Stimulated activated CD4-positive, alpha-beta T cell treated with anti-CD3 and anti-CD28 coated beads, Interleukin-4, amount 100 ng/mL, for 48 hours (primary cell): ENCODE measurements at regions not wholly inside any gene's neighbourhood (a gene's known extent, or its start where the extent isn't known, plus 50 kb on each side); places are given as distances from the start of the nearest gene placed in this dataset.

Experiments used
- DNase-seq, 2 donors: peaks; one replicate each; pipeline ENCODE4 v3.0.0-alpha.2; 2020; ENCODE audit warnings: low read depth in 2 of 2

DNA sequence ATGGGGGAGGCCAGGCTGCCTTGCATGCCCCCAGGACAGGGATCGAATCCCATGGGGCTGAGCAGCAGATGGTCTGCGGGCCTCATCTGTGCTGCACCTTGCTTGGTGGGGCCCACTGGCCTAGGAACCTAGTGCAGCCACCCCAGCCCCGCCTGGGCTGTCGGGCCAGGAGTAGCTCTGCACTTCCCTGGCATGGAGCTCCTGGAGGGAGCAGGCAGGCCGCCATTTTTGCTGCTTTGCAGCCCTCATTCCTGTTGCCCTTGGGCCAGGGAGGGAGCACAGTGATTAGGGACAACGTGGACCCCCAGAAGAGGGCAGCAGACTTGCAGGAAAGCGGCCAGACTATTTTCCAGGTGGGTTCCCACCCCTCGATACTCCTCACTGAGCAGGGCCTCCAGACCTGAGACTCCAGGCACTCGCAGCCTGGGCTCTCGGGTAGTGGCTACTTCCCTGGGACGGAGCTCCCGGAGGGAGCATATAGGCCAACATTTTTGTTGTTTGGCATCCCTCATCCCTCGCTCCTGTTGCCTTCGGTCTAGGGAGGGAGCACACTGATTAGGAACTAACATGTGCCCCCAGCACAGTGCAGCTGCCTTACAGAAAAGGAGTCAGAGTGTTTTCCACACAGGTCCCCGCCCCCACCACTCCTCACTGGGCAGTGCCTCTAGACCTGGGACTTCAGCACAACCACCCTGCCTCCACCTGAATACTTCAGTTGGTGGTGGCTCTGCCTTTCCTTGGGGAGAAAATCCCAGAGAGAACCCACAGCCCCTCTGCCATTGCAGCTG, 99.5 kb downstream of the MAIP1 start:
- DNase-seq = no peak

DNA sequence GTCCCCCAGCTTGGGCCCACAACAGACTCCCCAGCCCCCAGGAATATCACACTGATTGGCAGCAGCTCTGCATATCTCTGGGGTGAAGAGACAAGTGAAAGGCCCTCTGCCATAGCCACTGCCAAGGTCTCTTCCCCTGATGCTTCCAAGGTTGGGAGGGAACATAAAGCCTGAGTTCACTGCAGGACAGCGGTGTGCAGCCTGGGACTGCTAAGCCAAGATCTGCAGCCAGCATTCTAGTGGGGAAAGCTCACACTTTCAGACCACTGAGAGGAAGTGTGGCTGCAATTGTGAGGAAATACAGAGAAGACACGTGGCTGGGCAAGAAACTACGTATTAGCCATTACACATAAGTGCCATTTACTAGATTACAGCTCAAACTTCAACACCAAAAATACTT, 100.7 kb downstream of the MAIP1 start:
- no peak for DNase-seq

DNA sequence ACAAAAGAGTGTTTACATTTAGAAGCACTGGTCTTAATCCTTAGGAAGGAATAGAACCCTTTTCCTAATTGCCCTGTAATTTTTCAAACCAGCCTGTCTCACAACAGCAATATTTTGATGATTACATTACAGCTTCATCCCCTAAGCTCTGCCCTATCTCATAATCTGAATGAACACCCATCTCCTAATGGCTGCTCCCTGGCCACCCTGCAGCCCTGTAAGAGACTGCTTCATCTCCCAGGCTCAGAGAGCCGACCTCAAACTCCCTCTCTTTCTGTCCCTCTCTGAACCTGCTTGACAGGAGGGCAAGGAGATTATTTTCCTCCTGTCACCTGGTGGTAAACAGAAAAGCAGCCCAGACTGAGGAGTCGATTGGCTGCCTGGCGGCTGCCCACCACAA, 107.8 kb downstream of the MAIP1 start:
- DNase-seq = no peak

DNA sequence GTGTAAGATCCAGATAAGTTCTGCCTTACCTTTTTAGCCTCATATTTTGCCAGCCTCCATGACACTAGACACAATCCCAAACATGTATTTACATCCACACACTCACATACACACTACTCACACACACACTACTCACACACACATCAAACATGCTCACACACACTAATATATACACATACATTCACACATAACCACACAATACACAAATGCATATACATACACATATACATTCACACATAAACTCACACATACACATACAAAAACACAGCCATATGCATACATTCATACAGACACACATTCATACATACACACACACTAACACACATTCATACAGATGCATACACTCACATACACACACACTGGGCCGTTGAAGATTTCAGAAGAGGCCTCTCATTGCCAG, 109.5 kb downstream of the MAIP1 start:
- no peak for DNase-seq

DNA sequence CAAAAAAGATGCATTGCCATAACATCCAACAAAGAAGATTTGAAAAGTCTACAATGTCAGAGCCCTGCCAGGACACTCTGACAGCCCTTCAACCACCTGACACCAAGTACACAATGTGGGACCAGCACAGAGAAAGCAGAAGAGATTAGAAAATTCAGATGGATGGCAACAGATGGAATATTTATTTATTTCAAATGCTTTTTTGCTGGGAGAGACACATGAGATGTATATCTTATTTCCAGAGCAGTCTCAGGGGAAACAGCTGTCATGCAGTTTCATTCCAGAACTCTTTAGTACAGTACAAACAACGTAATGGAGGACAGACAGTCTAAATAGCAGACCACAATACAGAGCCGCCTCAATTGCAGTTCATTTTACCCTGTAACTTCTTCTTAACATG, 110.1 kb downstream of the MAIP1 start:
- DNase-seq = no peak

DNA sequence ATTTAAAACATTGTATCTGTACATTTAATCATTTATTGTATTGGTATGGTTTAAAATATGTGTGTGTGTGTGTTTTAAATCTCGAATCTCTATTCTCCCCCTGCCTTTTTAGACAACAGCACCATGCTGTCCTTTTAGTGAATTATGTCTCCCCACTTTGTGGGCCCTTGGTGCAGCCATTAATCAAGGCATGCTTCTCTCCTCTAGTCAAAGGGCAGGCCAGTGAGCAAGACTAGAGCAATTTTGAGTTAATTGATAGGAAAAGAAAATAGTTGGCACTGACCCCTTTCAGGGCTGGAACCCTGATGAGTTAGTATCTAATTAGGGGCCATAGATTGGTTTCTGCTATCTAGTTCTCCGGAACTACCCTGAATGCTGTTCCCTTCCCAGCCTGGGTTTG, 111.0 kb downstream of the MAIP1 start:
- no peak for DNase-seq

DNA sequence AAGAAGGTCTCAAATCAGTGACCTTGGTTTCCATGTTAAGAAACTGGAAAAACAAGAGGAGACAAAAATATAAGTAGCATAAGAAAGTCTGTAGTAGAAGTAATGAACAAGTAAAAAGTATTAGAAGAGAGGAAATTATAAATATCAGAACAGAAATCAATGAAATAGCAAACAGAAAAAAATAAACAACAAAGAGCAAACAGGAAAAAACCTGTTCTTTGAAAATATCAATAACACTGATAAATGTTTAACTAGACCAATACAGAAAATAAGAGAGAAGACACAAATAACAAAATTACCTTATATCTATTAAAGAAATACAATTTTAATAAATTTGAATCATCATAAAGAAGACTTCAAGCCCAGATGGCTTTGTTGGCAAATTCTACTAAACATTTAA, 113.3 kb downstream of the MAIP1 start:
- DNase-seq = no peak

DNA sequence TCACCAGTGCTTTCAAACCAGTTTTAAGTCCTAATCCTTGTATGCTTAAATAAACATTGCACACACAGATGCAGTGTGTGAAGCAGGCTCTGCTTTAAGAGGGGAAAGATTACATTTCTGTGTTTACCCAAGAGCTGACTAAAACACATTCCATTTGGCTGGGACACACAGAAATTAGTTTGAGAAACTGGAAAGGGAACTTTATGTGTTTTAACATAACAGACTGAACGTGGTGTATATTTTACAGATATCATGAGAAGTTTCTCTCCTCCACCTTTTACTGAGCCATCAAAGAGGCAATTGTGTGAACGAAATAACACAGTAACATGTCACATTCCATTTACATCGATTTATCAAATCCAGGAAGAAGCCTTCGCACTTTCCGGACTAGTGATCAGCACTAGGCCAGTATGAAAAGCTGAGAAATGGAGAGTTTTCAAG, 121.8 kb downstream of the MAIP1 start:
- no peak for DNase-seq

DNA sequence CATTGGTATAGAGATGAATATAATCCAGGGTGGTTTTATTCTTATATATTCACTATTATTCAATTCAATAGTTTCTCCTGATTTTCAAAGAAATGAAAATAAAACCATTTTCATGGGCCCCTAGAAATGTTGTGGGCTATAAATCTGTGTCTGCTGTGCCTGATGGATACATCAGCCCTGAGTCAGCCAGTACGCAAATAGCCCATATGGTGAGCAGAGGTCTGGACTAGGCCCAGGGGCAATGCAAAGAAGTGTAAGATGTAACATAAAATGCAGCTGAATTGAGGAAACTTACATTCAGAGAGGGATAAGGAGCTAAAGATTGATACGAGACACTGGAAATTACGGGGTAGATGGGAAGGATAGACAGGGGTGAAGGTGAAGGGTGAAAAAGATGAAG, 122.5 kb downstream of the MAIP1 start:
- no peak for DNase-seq

DNA sequence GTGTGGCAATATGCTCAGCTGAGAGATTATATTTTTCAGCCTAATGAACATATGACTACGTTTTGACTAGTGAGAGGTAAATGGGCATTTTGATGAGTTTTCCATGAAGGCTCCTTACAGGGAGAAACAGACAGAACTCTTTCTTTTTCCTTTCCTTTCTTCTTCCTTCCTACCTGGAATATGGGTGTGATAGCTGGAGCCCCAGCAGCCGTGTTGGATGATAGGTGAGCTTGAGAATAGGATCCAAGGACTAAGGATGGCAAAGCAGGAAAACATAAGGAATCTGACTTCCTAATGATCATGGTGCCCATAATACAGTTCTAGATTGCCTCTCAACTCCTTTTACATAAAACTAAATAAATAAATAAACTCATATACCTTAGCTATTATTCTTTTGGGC, 124.0 kb downstream of the MAIP1 start:
- DNase-seq = no peak

DNA sequence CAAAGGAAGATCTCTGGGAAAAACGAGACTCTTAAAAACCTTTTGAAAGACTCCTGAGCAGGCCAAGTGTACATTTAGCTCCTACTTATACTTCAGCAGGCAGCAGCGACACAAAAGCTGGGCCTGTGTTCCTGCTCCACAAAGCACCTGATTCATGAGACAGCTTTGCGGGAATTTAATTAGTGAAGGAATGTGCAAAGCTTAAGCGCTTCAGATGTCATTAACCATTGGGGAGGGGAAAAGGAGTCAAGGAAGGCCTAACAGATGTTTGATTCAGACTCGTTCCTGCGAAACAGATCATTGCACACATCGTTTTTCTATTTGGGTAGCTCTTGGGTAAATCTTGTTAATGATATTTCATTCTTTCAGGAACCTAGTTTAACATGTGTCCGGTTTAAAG, 125.9 kb downstream of the MAIP1 start:
- DNase-seq = no peak

DNA sequence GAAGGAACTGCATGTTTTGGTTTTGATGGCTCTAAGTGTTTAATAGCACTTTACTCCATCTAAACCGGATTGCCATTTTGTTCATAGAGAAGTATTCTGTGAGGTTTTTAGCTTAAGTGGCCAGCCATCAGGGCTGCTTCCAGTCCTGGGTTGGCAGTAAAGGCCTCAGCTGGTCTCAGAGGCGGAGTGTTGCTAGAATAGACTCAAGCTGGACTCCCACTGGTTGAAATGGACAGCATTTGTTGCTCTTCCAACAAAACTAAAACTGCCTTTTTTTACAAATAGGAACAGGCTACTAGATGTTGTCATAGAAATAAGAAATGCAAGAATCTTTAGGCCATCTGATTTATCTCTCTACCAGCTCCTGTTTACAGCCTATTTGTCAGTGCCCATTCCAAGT, 126.4 kb downstream of the MAIP1 start:
- DNase-seq = no peak

DNA sequence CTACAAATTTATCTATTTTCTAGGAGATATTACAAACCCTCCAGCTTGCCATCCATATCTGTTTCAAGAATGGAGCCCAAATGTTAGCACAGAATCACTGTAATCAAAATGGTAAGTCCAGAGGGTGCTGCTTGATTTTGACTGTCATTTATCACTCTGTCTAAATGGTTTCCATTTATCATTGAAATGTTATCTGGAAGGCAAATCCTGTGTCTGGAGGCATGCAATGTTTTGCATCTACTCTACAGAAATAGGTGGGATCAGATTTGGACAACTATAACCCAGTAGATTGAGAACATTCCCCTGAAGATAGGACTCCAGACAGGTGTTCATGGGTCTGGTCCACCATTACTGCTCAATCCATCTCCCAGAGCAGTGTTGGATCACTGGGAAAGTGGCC, 128.7 kb downstream of the MAIP1 start:
- DNase-seq = no peak

DNA sequence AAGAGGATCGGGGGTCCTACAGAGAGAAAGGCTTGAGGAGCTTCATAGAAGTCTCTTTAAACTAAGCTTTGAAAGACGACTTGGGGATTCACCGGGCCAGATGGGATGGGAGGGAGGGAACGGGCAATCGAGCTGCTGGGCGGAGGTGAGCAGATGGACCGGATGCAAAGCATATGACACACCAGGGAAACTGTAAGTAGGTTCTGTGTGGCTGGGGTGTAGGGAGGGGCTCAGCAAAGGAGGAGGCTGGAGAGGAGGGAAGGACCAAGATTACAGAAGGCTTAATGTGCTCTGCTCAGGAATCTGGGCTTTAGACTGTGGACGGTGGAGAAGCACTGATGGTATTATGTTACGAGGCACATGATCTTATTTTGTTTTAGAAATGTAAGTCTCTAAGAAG, 131.5 kb downstream of the MAIP1 start:
- no peak for DNase-seq

DNA sequence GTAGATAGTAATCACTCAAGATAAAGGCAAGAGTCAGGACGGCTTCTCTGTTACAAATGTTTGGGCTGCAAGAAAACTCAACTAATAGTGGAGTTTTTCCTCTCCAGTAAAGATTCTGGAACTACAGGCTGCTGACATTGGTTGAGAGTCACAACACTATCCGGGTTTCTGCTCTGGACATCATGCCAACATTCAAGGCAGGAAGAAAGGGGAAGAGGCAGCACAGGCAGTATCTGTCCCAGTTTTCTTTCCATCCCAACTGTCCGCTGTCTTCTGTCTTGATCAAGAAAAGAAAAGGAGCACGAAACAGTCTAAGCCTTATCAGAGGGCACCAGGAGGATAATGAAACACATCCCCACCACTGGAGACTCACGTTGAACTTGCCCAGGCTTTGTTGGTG, 132.1 kb downstream of the MAIP1 start:
- DNase-seq = no peak

DNA sequence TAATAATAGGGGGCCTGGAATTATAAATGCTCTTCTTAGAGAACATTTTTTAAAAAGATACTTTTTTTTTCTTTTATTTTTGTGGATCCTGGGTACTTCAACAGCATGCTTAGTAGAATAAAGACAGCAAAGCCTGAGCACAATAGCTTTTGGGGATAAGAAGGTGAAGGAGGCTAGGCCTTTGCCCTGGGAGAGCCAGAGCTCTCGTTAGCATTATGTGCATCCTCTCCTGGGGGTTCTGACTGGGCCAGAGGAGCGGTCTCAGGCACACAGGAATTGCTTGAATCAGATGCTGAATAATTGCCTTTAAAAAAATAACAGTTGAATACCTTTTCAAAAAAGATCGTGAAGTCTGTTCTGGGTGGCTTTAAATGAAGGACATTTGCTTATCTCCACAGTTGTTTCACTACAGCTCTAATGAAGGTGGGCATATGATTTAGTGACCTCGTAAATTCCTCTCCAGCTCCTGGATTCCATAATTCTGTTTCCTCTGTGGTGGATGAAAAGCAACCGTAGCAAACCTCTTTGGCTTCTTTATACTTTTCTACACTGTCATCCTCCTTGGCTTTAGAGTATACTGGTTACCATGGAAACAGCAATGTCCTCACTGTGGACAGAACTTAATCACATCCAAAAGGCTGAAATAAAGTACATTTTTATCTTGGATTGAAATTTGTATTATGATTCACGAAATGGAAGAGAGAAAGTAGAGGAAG, 133.8 kb downstream of the MAIP1 start:
- no peak for DNase-seq

DNA sequence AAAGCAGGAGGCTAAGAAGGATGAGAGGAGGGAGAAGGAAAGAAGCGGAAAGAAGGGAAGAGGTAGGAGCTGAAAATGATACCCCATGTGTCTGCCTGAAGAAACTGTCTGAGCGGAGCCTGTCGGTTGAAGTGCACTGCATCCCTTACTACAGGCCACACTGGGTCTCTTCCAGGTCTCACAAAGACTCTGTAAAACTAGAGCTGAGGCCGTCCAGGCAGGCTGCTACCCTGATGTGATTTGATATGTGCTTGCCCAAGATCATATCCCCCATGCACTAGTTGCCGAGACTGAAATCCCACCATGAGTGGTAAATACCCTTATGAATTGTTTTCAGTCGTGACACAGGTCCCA, 134.4 kb downstream of the MAIP1 start:
- DNase-seq = no peak

DNA sequence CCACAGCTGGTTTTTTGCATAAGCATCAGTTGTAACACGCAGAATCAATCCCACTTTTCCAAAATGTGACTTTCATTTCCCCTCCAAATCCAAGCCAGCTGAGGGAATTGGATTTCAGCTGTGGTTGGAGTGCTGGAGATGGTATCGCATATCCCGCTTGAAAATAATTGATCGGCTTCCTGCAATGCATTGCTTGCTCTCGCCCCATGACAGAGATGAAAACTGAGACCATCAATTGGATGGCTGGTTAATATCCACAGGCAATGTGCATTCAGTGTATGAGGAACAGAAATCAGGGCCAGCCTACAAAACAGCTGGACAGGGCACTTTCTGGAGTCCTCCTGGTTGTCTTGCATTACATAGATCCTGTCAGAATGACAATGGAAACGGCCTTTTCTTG, 135.3 kb downstream of the MAIP1 start:
- DNase-seq = no peak

DNA sequence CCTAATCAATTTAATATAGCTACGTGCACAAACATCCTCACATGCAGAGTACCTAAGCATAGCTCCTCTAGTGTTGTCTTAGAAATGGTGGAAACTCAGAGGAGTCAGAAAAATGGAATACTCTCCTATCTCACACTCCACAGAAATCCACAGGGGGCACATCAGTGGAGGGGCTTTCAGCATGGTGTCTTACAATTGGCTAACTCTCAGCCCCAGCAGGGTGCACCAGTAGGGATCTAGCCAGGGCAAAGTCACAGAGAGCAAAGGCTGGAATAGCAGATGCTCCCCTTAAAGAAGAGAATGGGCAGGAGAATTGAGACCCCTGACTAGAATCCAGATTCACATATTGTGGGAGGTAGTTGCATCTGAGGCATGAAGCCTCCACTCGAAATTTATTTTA, 135.7 kb downstream of the MAIP1 start:
- no peak for DNase-seq

DNA sequence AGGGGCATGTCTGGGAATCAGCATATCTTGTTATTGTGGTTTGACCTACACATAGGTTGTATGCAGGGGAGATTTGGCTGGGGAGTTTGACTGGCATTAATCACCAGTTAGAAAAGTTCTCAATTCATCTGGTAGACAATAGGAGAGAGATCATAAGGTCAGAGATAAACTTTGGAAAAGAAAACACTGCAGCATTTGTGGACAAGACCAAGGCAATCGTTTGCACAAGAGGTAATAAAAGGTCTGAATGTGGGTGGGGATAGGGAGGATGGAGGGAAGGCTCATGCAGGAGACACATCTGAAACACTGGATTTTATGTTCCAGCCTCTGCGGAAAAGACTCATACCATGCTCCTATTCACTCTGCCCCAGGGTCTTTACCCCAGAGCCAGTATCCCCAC, 136.9 kb downstream of the MAIP1 start:
- DNase-seq = no peak

DNA sequence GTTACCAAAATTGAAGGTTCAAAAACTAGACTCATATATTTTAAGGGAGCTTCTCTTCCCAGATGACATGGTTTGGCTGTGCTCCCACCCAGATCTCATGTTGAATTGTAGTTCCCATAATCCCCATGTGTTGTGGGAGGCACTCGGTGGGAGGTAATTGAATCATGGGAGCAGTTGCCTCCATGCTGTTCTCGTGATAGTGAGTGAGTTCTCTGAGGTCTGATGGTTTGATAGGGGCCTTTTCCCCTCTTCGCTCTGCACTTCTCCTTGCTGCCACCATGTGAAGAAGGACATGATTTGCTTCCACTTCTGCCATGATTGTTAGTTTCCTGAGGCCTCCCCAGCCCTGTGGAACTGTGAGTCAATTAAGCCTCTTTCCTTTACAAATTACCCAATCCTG, 140.1 kb downstream of the MAIP1 start:
- no peak for DNase-seq

DNA sequence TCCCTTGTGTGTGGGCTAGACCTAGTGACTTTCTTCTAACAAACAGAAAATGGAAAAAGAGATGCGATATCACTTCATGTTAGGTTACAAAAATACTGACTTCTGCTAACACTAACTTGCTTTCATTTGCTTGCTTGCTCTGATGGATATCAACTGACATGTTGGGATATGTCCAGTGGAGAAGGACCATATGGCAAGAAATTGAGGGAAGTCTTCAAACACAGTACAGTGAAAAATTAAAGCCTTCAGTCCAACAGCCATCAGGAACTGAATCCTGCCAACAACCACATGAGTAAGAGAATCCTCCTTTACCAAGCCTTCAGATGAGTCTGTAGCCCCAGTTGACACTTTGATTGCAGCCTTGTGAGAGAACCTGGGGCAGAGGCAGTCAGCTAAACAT, 143.9 kb downstream of the MAIP1 start:
- no peak for DNase-seq

DNA sequence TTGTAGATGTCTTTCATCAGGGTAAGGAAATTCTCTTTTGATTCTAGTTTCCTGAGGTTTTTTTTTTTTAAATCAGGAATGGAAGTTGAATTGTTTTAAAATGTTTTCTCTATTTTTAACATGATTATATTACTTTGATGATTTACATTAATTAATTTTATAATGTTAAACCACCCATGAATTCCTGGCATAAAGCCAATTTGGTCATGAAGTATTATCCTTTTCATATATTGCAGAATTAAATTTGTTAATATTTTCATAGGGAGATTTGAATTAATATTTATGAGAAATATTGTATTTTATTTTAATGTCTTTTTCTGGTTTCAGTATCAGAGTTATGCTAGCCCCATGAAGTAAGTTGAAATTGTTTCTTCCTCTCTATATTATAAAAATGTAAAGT, 144.6 kb downstream of the MAIP1 start:
- DNase-seq = no peak

DNA sequence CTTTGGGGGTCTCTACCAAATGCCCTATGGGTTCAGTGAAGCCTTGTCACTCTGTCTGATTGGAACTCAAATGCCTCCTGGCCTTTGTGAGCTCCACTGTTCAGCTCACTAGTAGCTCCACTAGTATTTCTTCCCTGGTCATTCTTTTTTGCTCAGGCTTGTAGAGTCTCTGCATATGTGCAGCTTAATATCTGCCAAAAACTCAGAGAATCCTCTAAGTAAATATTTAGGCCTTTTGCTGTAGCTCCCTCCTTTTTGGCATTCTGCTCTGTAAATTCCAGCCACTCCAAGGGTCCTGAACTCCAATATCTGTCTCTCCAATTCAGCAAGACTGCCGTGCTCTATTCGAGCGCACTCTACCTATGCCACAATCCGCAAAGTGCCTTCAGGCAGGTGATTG, 146.5 kb downstream of the MAIP1 start:
- no peak for DNase-seq
